ENCODE measurements at regions not wholly inside any gene's neighbourhood (a gene's known extent, or its start where the extent isn't known, plus 50 kb on each side); places are given as distances from the start of the nearest gene placed in this dataset.

DNA sequence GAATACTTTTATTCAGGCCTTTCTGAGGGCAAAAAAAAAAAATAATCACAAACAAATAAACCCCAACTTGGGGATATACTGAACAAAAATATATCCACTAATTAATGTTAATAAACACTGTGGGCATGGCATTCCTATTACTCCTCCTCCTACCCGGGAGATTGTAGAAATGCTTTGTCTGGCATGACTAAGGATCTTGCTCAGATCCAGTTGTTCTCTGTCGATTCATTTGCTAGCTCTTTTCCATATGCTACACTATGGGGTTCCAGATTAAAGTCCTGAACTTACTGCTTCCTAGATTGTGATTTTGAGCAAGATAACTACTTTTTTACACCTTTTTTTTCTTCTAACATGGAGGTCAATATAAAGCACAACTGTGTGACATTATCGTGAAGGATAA lies 102.2 kb upstream of the PRR16 start:
- ChIA-PET POLR2A (no interaction called here), CTCF (no interaction called here)
- Histone ChIP-seq H3K36me3 (ENCODE audit: control insufficient read depth in 2 of 2, insufficient read depth in 1 of 2, low read length in 2 of 2) (no peaks in the 10 kb centered on the region), H3K27ac (ENCODE audit: extremely low read depth, low read depth, low read length) (no peak overlapping the region), H3K4me3 (ENCODE audit: low read depth, low read length) (no peak overlapping the region), H3K4me1 (ENCODE audit: control insufficient read depth, insufficient read depth, low read length) (no peaks in the 10 kb centered on the region), H3K9me3 (ENCODE audit: control insufficient read depth, insufficient read depth, low read depth, low read length) (no peaks in the 10 kb centered on the region)
- TF ChIP-seq ZNF501 (tag by site-specific recombination; IDR thresholded peaks at IDR 0.05) (no peak), ZBTB1 (tag by site-specific recombination; IDR thresholded peaks at IDR 0.05) (no peak), PBX3 (CRISPR knock-in tag; IDR thresholded peaks at IDR 0.05) (no peak), ZNF394 (tag by site-specific recombination; IDR thresholded peaks at IDR 0.05; ENCODE audit: borderline replicate concordance) (no peak)

DNA sequence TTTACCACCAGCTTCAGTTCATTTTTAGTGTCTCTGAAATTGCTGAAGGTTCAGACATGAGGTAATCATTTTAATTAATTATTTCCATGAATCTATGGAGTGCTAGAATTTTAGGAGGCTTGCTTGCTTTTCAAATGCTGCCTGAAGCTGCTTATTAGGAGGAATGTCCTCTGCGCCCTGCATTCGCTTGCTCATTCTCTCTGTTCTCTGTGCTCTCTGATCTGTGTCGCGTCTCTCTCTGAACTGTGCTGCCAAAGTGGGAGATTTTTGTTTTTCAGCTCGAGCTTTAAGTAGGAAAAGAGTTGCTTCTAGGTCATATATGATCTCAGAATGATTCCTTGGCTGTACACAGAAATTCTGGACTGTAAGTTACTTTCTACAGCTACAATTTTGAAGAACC lies 101.7 kb upstream of the PRR16 start:
- H3K27ac ChIP-seq (ENCODE audit: extremely low read depth, low read depth, low read length): no peak overlapping the region
- H3K9me3 ChIP-seq (ENCODE audit: control insufficient read depth, insufficient read depth, low read depth, low read length): no peaks in the 10 kb centered on the region
- H3K4me3 ChIP-seq (ENCODE audit: low read depth, low read length): no peak overlapping the region
- no peaks in the 10 kb centered on the region for H3K4me1 ChIP-seq (ENCODE audit: control insufficient read depth, insufficient read depth, low read length)
- POLR2A ChIA-PET: no interaction called here
- TF ChIP-seq ZBTB48 (tag by site-specific recombination; IDR thresholded peaks at IDR 0.05) (no peak), ZNF670 (tag by site-specific recombination; IDR thresholded peaks at IDR 0.05; ENCODE audit: low read depth) (no peak), ZNF76 (tag by site-specific recombination; IDR thresholded peaks at IDR 0.05; ENCODE audit: borderline replicate concordance, low read depth) (no peak), ZNF211 (tag by site-specific recombination; IDR thresholded peaks at IDR 0.05; ENCODE audit: low read depth) (no peak), ZNF529 (tag by site-specific recombination; IDR thresholded peaks at IDR 0.05; ENCODE audit: insufficient replicate concordance) (no peak)
- CTCF ChIA-PET: no interaction called here
- no peaks in the 10 kb centered on the region for H3K36me3 ChIP-seq (ENCODE audit: control insufficient read depth in 2 of 2, insufficient read depth in 1 of 2, low read length in 2 of 2)

GRCh38 chr5:120365656-120366446 lies 98.2 kb upstream of the PRR16 start:
- no peaks in the 10 kb centered on the region for H3K36me3 ChIP-seq (ENCODE audit: control insufficient read depth in 2 of 2, insufficient read depth in 1 of 2, low read length in 2 of 2)
- H3K4me3 ChIP-seq (ENCODE audit: low read depth, low read length): no peak overlapping the region
- TF ChIP-seq ZNF404 (tag by site-specific recombination; IDR thresholded peaks at IDR 0.05): no peak
- ChIA-PET POLR2A (no interaction called here), CTCF (interaction anchor here (0.5 to 0.6 kb wide), 2 partner anchors 268 to 542 kb away, joined by 3 to 5 read pairs; no protein-coding TSS in a partner anchor)
- no peaks in the 10 kb centered on the region for H3K9me3 ChIP-seq (ENCODE audit: control insufficient read depth, insufficient read depth, low read depth, low read length)
- no peak overlapping the region for H3K27ac ChIP-seq (ENCODE audit: extremely low read depth, low read depth, low read length)
- no peaks in the 10 kb centered on the region for H3K4me1 ChIP-seq (ENCODE audit: control insufficient read depth, insufficient read depth, low read length)

- H3K4me3 ChIP-seq (ENCODE audit: low read depth, low read length): no peak overlapping the region
- POLR2A ChIA-PET: no interaction called here
- no peak for TF ChIP-seq ZNF174 (tag by site-specific recombination; IDR thresholded peaks at IDR 0.05)
- TF ChIP-seq ZNF157 (tag by site-specific recombination; IDR thresholded peaks at IDR 0.05): no peak
- TF ChIP-seq ZNF416 (tag by site-specific recombination; IDR thresholded peaks at IDR 0.05): no peak
- no peak for TF ChIP-seq ZBTB26 (tag by site-specific recombination; optimal IDR thresholded peaks at IDR 0.05)
- no peaks in the 10 kb centered on the region for H3K9me3 ChIP-seq (ENCODE audit: control insufficient read depth, insufficient read depth, low read depth, low read length)
- CTCF ChIA-PET: no interaction called here
- H3K4me1 ChIP-seq (ENCODE audit: control insufficient read depth, insufficient read depth, low read length): no peaks in the 10 kb centered on the region
- H3K36me3 ChIP-seq (ENCODE audit: control insufficient read depth in 2 of 2, insufficient read depth in 1 of 2, low read length in 2 of 2): no peaks in the 10 kb centered on the region
- no peak overlapping the region for H3K27ac ChIP-seq (ENCODE audit: extremely low read depth, low read depth, low read length)
These were observed 96.0 kb upstream of the PRR16 start for GRCh38 chr5:120367896-120368634.

All from HEK293 (cell line).